Endothelial cell of umbilical vein (primary cell): ENCODE measurements at regions not wholly inside any gene's neighbourhood (a gene's known extent, or its start where the extent isn't known, plus 50 kb on each side); places are given as distances from the start of the nearest gene placed in this dataset.

Experiments used
- BruUV-seq: library from RNA; stranded (reverse); fragments of 400-500 nt; replicated peaks from 2 replicates; lab custom pipeline; 2021; lab: Mats Ljungman, UMichigan
- CTCF ChIA-PET: fragments of 300-600, 350-600 bp; sonication (Branson Sonifier 250); formaldehyde crosslinking; loops from one replicate; lab custom pipeline; 2021; ENCODE audit warnings: antibody characterized with exemption, inconsistent platforms; lab: Charles Lee
- POLR2A ChIA-PET: fragments of 300-600, 350-600 bp; sonication (Branson Sonifier 250); formaldehyde crosslinking; loops from one replicate; lab custom pipeline; 2021; ENCODE audit warnings: antibody characterized with exemption, inconsistent platforms; lab: Charles Lee
- DNase-seq: peaks from one replicate; pipeline ENCODE4 v3.0.0-alpha.2; 2011; ENCODE audit warnings: low read depth, low spot score
- FAIRE-seq: peaks from 2 replicates; lab custom pipeline; 2011; peaks lifted over from hg19 to GRCh38; lab: Jason Lieb, UNC
- H2AFZ ChIP-seq: 2 replicates; pipeline ENCODE4 v1.6.0; 2012; ENCODE audit warnings: low read depth, low read length, control low read depth, inconsistent platforms
- H3K27ac ChIP-seq: 2 replicates; pipeline ENCODE4 v1.5.1; 2011; ENCODE audit warnings: low read depth, mild to moderate bottlenecking, control low read depth, low read length, moderate library complexity; ENCODE audit not compliant: insufficient read depth
- H3K27me3 ChIP-seq, 2 experiments: 2 replicates each; pipeline versions ENCODE4 v1.6.0 to v1.6.1; 2011; ENCODE audit warnings: low read length in 2 of 2, mixed read lengths in 1 of 2; ENCODE audit not compliant: control insufficient read depth in 2 of 2, insufficient read depth in 2 of 2
- H3K36me3 ChIP-seq, 2 experiments: 2 replicates in 1 of 2; 3 replicates in 1 of 2; pipeline ENCODE4 v1.5.1; 2011; ENCODE audit warnings: low read length in 2 of 2, mild to moderate bottlenecking in 1 of 2, moderate library complexity in 1 of 2; ENCODE audit not compliant: control insufficient read depth in 2 of 2, insufficient read depth in 2 of 2; ENCODE audit errors: extremely low read depth in 1 of 2
- H3K4me1 ChIP-seq: 3 replicates; pipeline ENCODE4 v1.5.1; 2011; ENCODE audit warnings: mild to moderate bottlenecking, low read length; ENCODE audit not compliant: control insufficient read depth, insufficient read depth; ENCODE audit errors: extremely low read depth
- H3K4me2 ChIP-seq: 2 replicates; pipeline ENCODE4 v1.6.1; 2011; ENCODE audit warnings: low read length, control low read depth, mixed read lengths; ENCODE audit not compliant: insufficient read depth
- H3K4me3 ChIP-seq, 3 experiments: fragments of 200-600 bp in 1 of 3; sonication (generic), shearing (Covaris generic) in 1 of 3; replicated peaks in 1 of 3; 2 replicates each; pipeline ENCODE4 v1.5.1; 2011 to 2016; ENCODE audit warnings: control low read depth in 3 of 3, low read length in 3 of 3, mild to moderate bottlenecking in 2 of 3, inconsistent platforms in 1 of 3, low read depth in 1 of 3, moderate library complexity in 1 of 3; ENCODE audit not compliant: insufficient read depth in 1 of 3
- H3K79me2 ChIP-seq: 2 replicates; pipeline ENCODE4 v1.6.0; 2012; ENCODE audit warnings: low read length, inconsistent platforms; ENCODE audit not compliant: control insufficient read depth, insufficient read depth
- H3K9ac ChIP-seq: replicated peaks from 2 replicates; pipeline ENCODE3; 2011; ENCODE audit warnings: low read length, control low read depth; ENCODE audit not compliant: insufficient read depth; ENCODE audit errors: extremely low read depth
- H3K9me1 ChIP-seq: replicated peaks from 3 replicates; pipeline ENCODE4 v1.6.0; 2011; ENCODE audit warnings: mild to moderate bottlenecking, low read length; ENCODE audit not compliant: control insufficient read depth, insufficient read depth; ENCODE audit errors: extremely low read depth
- H3K9me3 ChIP-seq: replicated peaks from 2 replicates; pipeline ENCODE4 v1.5.1; 2012; ENCODE audit warnings: low read length, inconsistent platforms; ENCODE audit not compliant: control insufficient read depth, insufficient read depth
- H4K20me1 ChIP-seq: replicated peaks from 2 replicates; pipeline ENCODE3; 2011; ENCODE audit warnings: mild to moderate bottlenecking, low read length; ENCODE audit not compliant: control insufficient read depth, insufficient read depth; ENCODE audit errors: extremely low read depth
- CTCF ChIP-seq, 2 donors: IDR thresholded peaks; 1 replicate in 1 of 2; 2 replicates in 1 of 2; pipeline ENCODE4 v1.5.1; 2011; ENCODE audit warnings: low read length in 2 of 2, mild to moderate bottlenecking in 2 of 2, moderate library complexity in 2 of 2, control low read depth in 1 of 2, inconsistent platforms in 1 of 2, low read depth in 1 of 2; ENCODE audit not compliant: insufficient read depth in 1 of 2; ENCODE audit errors: extremely low read depth in 1 of 2
- EZH2 ChIP-seq: IDR thresholded peaks from 2 replicates; pipeline ENCODE4 v1.6.1; 2012; ENCODE audit warnings: borderline replicate concordance, low read depth, mild to moderate bottlenecking, moderate library complexity, low read length, inconsistent platforms; ENCODE audit not compliant: severe bottlenecking
- FOS ChIP-seq: IDR thresholded peaks from 2 replicates; pipeline ENCODE4 v1.6.1; 2011; ENCODE audit warnings: mild to moderate bottlenecking, low read length, moderate library complexity, borderline replicate concordance; ENCODE audit not compliant: insufficient read depth
- GATA2 ChIP-seq: IDR thresholded peaks from 2 replicates; pipeline ENCODE4 v1.7.0; 2011; ENCODE audit warnings: low read depth, mild to moderate bottlenecking, moderate library complexity, mixed read lengths, low read length; ENCODE audit not compliant: insufficient read length, insufficient read depth
- JUN ChIP-seq: IDR thresholded peaks from 2 replicates; pipeline ENCODE4 v1.6.1; 2011; ENCODE audit warnings: borderline replicate concordance, low read depth; ENCODE audit not compliant: insufficient read length, insufficient read depth
- MAX ChIP-seq: IDR thresholded peaks from 2 replicates; pipeline ENCODE4 v1.6.1; 2011; ENCODE audit not compliant: insufficient read depth, insufficient read length
- MYC ChIP-seq: IDR thresholded peaks from one replicate; pipeline ENCODE4 v1.6.1; 2011; ENCODE audit warnings: mild to moderate bottlenecking, low read depth, low read length
- POLR2A ChIP-seq: IDR thresholded peaks from 2 replicates; pipeline ENCODE4 v1.6.1; 2012; ENCODE audit warnings: low read depth, mild to moderate bottlenecking, control low read depth, low read length
- POLR2AphosphoS5 ChIP-seq: IDR thresholded peaks from 2 replicates; pipeline ENCODE4 v1.6.1; 2012; ENCODE audit warnings: low read depth, mild to moderate bottlenecking, control low read depth, low read length, moderate library complexity; ENCODE audit not compliant: insufficient read depth
- dilution Hi-C: fragments of 300-500 bp; cut with MboI; formaldehyde crosslinking; loops from one replicate; pipeline ENCODE4 v1.15.0; 2019; ENCODE audit warnings: low sequenced_read_pairs; ENCODE audit not compliant: extremely low pct_ligation_motif_present
- intact Hi-C: fragments of 100-400 bp; cut with micrococcal nuclease; formaldehyde crosslinking; loops from one replicate; pipeline ENCODE4 v1.10.0; 2022

- Histone ChIP-seq H3K27ac (no peak overlapping the region), H3K9me1 (no peaks in the 10 kb centered on the region), H3K9me3 (no peaks in the 10 kb centered on the region), H3K27me3 (peaks cover 16 to 19% of the 10 kb centered on the region in 2 experiments), H3K4me2 (no peak overlapping the region), H4K20me1 (no peaks in the 10 kb centered on the region), H3K4me3 (no peak overlapping the region), H3K9ac (no peak overlapping the region), H2AFZ (no peak overlapping the region), H3K4me1 (no peaks in the 10 kb centered on the region), H3K36me3 (no peaks in the 10 kb centered on the region), H3K79me2 (no peaks in the 10 kb centered on the region)
- no TSS peak for BruUV-seq
- TF ChIP-seq POLR2AphosphoS5: no peak
- no peak for TF ChIP-seq POLR2A
- TF ChIP-seq GATA2: no peak
- TF ChIP-seq CTCF (IDR thresholded peaks at IDR 0.05; ENCODE audit: extremely low read depth in 1 of 2, insufficient read depth in 1 of 2, low read depth in 1 of 2, low read length in 2 of 2): no peak
- no peak for TF ChIP-seq FOS
- no peak for TF ChIP-seq EZH2
- TF ChIP-seq MYC: no peak
- TF ChIP-seq JUN: no peak
- TF ChIP-seq MAX: no peak
- CTCF ChIA-PET: interaction anchor here (1.5 to 1.8 kb wide), 3 partner anchors 8 to 48 kb away, joined by 3 to 5 read pairs (median 5); no protein-coding TSS in a partner anchor
- intact Hi-C loops: no loop called here
- DNase-seq: no peak
- no peak for FAIRE-seq
- dilution Hi-C loops: no loop called here
- POLR2A ChIA-PET: no interaction called here
Observed at GRCh38 chr6:30405934-30406333, 61.0 kb downstream of the RPP21 start.
